A204.1 (cell line): ENCODE measurements at regions not wholly inside any gene's neighbourhood (a gene's known extent, or its start where the extent isn't known, plus 50 kb on each side); places are given as distances from the start of the nearest gene placed in this dataset.
"Not testable (repeated sequence)": the region's sequence is repeated elsewhere in the genome, so short reads cannot be mapped to it uniquely, and the experiment has no call there.

ENCODE experiments used
- FAIRE-seq: peaks from 2 replicates; lab custom pipeline; 2012; peaks lifted over from hg19 to GRCh38; lab: Jason Lieb, UNC

- no peak for FAIRE-seq
Measured at GRCh38 chrX:104376937-104377336, 122.2 kb upstream of the ESX1 start.

- FAIRE-seq: no peak
Measured at GRCh38 chrX:104372547-104372946, 117.8 kb upstream of the ESX1 start.

DNA sequence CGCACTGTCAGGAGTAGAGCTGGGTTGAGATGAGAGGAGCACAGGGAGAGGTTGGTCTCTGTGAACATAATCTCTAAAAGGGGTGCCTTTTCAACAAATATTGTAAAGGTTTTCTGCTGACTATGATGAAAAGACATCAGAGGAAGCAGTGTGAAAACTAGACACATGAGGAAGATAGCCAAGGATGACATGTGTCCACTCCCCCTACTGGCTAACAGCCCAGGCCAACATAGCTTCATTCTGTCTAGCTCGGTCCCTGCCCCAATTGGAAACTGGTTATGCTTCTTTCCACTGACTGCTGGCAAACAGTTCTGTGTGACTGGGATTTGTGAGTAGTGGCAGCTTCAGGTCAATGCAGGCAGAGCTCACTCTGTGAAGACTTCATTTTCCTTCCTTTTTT is 115.4 kb upstream of the ESX1 start:
- no peak for FAIRE-seq

GRCh38 chrX:104360774-104361173 is 106.0 kb upstream of the ESX1 start:
- not testable (repeated sequence) for FAIRE-seq

DNA sequence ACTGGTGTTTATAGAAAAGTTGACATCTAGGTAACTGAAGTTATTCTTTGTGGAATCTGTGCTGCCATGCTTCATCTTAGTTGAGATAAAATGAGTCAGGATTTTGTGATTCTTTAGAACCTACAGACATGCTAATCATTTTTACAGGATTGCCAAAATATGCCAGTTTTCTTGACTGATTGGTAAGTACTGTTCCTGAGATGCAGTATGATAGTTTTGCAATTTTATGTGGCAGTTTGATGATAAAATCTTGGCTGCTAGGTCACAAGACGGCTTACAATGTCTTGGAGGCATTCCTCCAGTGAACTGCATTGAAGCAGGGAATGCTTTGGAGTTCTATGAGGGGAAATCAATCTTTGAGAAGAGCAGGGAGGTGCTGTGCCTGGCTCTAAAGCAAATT is 104.4 kb upstream of the ESX1 start:
- FAIRE-seq: no peak

- no peak for FAIRE-seq
Measured at GRCh38 chrX:104351173-104351769, 96.5 kb upstream of the ESX1 start.

- FAIRE-seq: no peak
Measured at GRCh38 chrX:104347860-104348259, 93.1 kb upstream of the ESX1 start.

DNA sequence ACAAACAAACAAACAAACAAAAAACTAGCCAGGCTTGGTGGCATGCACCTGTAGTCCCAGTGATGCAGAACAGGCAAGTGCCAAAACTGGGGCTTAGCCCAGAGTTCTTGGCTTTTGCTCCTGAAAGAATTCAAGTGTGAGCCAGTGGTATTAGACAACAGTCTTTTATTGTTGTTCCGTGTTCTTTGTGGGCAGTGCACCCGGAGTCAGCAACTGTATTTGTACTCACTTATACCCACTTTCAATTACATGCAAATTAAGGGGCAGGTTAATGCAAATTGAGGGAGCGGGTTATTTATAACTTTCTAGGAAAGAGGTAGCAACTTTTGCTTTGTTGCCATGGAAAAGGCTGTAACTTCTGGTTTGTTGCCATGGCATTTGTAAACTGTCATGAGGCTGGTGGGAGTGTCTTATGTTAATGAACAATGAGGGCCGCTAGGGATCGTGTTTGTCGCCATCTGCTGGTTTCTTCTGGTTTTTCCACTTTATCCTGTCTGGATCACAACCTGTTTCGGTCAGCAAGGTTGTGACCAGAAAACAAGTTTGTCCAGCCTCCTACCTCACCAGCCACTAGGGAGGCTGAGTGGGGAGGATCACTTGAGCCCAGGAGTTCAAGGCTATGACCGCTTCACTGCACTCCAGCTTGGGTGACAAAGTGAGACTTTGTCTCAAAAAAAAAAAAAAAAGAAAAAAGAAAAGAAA is 88.8 kb upstream of the ESX1 start:
- peak; percentile 11 for FAIRE-seq

GRCh38 chrX:104342065-104342464 is 87.3 kb upstream of the ESX1 start:
- no peak for FAIRE-seq

DNA sequence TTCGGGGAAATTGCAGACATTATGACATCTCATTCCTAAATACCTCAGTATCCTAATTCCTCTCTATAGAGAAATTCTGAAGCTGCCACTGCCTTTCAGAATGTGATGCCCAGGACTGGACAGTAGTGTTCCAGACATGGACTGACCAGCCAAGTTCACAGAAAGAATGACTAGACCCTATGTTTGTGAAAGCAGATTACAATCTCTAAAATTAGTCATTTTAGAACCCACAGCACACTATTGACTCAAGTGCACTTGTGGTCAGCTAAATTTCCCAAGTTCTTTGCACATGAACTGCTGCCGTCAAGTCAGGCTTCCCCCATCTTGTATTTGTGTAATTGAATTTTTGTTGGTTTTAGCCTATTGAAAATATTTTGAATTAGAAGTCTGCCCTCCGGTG is 81.0 kb upstream of the ESX1 start:
- FAIRE-seq: no peak

- no peak for FAIRE-seq
Measured at GRCh38 chrX:104334971-104335370, 80.2 kb upstream of the ESX1 start.

DNA sequence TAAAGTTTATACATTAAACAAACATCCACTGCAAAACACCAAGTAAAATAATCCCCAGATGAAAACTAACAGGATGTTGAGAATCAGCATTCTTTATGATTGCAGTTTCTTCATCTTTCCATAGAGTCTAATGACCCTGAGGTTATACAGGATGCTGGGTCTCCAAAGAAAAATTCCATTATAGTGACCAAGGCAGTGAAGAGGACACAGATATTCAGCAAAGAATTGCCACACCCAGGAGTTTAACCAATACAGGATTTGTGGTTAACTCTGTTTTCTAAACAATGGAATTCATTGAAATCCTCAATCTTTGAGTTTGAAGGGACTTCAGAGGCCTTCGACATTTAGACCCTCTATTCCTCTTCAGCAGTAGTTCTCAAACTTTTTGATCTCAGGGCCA is 76.2 kb upstream of the ESX1 start:
- FAIRE-seq: no peak

DNA sequence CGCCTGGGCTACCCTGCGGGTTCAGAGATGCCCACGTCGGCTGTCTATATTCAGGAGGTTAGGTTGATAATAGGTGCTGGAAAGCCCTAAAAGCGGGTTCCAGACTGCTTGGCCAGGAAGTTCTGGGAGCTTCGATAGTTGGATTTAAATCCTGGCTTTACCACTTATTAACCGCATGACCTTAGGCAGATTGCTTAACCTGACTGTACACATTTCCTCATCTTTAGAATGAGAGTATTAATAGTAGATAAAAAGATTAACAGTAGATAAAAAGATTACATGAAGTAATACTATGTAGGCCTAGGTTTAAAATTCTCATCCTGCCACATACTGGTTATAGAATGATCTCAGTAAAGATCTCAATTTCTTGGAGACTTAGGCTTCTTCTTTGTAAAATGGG is 75.0 kb upstream of the ESX1 start:
- no peak for FAIRE-seq

- FAIRE-seq: no peak
Measured at GRCh38 chrX:104325213-104325585, 70.5 kb upstream of the ESX1 start.

DNA sequence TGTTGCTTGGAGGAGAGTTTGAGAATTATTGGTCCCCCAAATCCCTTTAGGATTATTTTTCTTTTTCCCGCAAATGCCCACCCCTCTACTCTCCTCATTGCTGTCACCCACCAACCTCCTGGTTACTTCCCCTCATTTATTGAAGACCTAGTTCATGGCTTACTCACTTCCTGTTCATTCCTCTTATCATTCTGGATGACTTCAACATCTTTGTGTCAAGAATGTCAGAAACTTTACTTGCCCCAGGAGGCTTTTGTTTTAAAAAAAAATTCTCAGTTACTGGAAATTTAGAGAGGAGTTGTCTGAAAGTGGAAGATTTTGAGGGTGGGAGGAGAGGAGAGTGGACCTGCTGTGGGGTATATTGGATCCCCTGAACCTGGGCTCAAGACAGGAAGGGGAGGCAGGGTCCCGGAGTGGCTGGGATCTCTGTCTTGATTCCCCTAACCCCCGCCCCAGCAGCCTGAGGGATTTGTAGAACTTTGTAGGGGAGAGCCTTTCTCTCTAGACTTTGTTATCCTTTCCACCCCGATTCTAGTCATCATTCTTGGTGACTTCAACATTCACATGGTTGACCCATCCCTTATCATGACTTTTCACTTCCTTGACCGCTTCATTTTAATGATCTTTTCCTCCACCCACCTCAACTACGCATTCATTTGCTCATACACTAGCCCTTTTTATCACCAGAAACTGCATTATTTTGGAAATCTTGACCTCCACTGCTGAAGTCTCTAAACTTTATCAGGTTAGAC is 69.9 kb upstream of the ESX1 start:
- no peak for FAIRE-seq

DNA sequence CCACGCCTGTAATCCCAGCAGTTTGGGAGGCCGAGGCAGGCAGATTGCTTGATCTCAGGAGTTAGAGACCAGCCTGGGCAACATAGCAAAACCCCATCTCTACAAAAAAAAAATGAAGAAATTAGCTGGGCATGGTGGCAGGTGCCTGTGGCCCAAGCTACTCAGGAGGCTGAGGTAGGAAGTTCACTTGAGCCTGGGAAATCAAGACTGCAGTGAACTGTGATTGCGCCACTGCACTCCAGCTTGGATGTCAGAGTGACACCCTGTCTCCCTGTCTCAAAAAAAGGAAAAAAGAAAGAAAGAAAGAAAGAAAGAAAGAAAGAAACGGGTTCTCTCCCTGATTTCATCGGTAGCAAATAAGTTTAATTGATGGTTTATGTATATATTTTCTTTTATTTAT is 64.6 kb upstream of the ESX1 start:
- no peak for FAIRE-seq

DNA sequence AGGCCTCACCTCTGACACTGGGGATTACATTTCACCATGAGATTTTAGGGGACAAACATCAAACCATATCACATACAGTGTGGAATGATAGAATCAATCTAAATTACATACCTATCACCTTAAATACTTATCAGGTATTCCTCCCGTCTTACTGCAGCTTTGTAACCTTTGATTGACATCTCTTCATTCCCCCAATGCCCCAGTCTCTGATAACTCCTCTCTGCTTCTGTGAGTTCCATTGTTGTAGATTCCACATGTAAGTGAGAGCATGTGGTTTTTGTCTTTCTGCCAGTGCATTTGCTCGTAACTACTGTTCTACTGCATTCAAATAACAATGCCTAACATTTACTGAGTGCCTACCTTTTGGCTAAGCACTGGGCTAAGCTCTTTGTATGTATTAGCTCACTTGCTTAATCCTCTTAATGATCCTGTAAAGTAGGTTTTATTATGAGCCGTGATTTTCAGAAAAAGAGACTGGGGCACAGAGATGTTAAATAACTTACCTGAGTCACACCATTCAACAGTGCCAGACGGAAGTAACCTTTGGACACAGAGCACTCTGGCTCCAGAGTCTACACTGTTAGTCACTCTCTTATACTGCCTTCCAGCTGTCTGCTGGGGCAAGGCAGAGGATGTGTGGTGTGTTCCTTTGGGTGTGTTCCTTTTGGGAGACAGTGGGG is 63.7 kb upstream of the ESX1 start:
- no peak for FAIRE-seq

GRCh38 chrX:104316739-104317138 is 62.0 kb upstream of the ESX1 start:
- FAIRE-seq: no peak

- FAIRE-seq: no peak
Measured at GRCh38 chrX:104315555-104315954, 60.8 kb upstream of the ESX1 start.

DNA sequence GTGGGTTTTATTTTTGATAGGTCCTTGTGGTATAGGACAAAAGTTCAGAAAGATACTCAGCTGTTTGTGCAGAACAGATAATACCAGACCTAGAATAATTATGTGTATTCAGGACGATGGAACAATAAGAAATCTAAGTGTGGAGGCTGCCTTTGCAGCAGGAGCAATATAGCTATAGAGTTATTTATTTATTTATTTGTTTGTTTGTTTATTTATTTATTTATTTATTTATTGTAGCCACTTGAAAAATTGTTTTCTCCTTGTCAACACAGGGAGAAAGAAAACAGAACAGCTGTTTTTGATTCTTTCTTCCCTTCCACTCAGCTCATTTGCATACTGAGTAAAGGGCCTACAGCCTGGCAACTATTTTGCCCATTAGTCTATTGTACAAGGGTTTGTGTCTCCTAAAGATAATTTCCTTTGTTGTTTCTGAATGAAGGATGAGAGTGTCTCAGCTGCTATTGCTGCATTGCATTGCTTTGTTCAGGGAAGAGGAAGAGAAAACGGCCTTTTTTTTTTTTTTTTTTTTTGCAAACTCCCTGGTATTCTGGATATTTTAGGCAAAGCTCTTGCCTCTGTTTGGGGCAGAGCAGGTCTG is 56.0 kb upstream of the ESX1 start:
- FAIRE-seq: no peak

GRCh38 chrX:104310090-104310489 is 55.4 kb upstream of the ESX1 start:
- peak; percentile 68 for FAIRE-seq

DNA sequence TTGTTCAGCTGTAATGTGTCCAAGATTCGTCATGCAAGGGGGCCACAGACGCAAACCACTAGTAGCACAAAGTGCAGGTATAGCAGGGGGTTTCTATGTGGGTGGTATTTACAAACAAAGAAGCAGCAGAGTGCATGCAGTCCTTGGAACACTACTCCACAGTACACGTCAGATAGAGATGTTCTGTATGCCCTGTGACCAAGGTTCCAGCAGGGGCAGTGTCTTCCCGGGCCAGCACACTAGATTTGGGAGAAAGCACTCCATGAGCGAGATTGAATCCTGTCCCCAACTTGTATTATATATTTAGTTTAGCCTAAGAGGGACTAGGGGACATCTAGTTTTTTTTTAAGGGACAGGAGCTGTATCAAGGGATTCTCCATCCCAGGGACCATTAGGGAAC is 54.4 kb upstream of the ESX1 start:
- no peak for FAIRE-seq

DNA sequence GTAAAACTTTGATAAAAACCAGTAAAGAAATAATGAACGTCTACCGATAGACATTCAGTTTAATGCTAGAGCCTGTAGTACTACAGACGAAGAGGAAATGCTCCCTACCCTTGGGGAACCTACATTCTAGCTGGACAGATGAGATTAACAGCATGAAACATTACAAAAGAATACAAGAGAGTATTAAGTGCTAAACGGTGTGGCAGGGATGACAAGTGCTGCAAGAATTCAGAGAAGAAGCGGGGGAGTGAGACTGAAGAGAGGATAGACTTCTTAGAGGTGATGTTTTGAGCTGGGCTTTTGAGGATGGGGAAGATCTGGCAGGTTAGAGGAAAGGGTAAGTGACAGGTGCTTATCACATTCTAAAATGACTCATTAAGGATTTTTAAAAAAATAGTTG is 52.6 kb upstream of the ESX1 start:
- FAIRE-seq: no peak
